HuH-7 (cell line): ENCODE measurements at regions not wholly inside any gene's neighbourhood (a gene's known extent, or its start where the extent isn't known, plus 50 kb on each side); places are given as distances from the start of the nearest gene placed in this dataset.
A peak's percentile ranks its signal among the peaks of the same experiment; 100 is the strongest.
"Not testable (repeated sequence)": the region's sequence is repeated elsewhere in the genome, so short reads cannot be mapped to it uniquely, and the experiment has no call there.

Source experiments
- DNase-seq: peaks from one replicate; pipeline ENCODE4 v3.0.0; 2011; ENCODE audit warnings: low spot score

DNA sequence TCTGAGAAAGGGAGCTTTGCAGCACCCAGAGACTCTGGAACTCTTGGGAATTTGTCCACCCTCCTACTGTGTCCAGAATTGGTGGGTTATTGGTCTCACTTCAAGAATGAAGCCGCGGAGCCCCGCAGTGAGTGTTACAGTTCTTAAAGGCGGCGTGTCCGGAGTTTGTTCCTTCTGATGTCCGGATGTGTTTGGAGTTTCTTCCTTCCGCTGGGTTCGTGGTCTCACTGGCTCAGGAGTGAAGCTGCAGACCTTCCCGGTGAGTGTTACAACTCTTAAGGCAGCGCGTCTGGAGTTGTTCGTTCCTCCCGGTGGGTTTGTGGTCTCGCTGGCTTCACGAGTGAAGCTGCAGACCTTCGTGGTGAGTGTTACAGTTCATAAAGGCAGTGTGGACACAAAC lies 824.7 kb downstream of the LRRTM4 start:
- not testable (repeated sequence) for DNase-seq

DNA sequence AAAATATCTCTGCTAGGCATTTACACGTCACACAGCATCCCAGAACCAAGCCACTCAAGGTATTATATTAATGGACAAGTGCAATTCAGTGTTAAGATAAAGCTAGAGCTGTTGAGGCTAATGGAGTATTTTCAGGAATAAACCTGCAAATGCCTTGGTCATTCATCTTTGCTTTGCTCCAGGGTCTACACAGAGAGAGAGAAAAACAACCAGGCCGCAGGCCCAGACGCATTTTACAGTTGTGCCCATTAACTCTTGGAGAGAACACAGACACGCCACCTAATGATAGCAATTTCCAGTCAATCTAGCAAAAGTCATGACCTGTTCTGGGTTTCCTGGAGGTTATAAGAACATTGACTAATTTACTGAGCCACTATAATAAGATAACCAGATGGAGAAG lies 829.3 kb downstream of the LRRTM4 start:
- no peak for DNase-seq

DNA sequence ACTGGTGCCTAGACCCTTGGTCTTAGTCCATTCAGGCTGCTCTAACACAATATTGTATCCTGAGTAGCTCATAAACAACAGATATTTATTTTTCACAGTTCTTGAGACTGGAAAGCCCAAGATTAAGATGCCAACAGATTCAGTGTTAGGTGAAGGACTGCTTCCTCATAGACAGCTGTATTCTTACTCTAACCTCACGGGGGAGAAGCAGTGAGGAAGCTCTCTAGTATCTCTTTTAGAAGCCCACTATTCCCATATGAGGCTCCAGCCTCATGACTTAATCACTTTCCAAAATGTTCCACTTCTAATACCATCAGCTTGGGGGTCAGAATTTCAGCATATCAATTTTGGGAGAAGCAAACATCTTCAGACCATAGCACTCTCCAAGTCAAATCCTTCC lies 833.4 kb downstream of the LRRTM4 start:
- no peak for DNase-seq

DNA sequence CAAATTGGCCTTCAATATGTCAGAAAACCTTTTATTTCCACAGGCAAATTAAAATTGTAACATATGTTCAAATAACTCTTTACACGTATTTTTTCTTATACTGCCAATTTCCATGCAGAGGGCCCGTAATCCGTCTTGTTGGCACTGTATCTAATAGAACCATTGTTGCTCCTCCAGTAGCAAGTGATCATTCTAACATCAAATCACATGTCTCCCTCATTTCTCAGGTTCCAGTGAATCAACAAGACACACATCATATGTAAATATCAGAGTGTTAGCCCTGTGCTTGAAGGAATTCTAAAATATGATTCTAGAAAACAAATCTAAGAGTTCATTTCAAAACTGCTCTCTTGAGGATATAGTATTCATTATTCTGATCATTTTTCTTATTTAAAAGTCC lies 834.3 kb downstream of the LRRTM4 start:
- no peak for DNase-seq

DNA sequence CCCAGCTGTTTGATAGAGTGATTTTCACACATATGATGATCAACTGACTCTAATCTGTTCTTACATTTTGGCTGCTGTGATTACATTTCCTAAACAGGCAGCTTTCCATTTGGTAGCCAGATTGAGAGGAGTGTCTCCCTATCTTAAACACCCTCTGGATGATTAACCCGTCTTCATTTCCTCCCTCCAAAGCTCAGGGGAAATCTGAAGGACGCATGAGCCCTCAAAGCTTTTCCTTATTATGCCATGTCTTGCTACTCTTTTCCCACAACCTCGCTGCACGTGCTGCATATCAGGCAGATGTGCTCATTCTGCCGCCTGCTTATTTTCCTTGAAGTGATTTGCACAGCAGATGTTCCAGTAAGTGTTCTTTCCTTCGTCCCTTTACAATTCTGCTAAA lies 837.4 kb downstream of the LRRTM4 start:
- no peak for DNase-seq

DNA sequence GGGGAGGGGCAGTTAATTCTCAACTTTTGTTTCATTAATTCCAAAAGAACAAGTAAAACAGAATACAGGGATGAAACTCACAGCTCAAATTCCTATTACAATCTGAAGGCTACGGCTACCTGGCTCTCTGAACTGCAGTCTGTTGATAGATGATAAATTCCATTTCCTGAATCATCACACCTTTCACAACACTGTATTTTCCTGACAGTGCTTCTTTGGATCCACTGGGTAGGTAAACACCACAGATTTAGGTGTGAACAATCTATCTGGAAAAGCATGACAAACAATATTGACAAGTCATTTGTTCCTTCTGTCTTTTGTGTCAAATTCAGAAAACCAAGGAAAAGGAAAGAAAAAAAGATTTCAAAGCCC lies 843.2 kb downstream of the LRRTM4 start:
- DNase-seq: no peak

DNA sequence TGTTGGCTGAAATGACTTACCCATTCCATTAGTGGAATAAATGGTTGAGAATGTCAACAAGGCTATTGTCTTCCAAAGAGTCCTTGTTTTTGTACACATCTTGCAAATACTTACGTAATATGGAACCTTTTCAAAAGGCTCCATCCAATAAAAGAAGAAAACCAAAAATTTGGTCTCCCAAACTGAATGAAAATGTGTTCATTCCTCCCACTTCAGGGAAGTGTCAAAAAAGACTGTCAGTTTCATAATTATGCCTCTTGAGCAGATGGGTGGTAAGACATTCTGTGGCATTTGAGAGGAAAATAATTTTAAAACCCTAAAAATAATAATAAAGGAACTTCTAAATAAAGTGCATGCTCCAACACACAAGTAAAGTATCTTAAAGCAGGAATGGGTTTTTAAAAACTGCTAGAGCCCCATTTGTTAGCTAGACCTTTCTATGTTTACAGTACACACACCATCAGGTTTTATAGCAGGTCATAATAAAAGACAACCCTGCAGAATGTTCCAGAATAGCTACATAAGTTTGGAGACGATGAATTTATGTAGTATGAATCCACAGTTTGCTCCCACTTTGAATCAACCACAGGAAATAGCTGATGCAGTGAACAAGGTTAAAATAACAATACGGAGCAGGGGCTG lies 843.7 kb downstream of the LRRTM4 start:
- DNase-seq: no peak

DNA sequence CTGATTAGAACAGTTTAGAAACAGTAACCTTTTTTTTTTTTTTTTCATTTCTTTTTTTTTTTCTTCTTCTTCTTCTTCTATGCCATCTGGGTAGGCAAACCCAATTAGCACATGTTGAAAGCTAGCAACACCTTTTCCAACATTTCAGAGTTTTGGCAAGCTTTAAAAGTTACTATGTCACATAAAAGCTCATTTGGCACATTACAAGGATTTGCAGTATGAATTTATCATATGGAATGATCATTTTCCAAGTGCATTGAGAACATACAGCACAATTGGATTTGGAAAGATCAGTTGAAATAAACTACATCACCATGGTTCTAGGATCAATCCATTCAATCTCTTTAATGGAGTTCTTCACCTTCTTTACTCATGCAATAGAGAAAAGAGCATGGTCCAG lies 847.0 kb downstream of the LRRTM4 start:
- DNase-seq: no peak

DNA sequence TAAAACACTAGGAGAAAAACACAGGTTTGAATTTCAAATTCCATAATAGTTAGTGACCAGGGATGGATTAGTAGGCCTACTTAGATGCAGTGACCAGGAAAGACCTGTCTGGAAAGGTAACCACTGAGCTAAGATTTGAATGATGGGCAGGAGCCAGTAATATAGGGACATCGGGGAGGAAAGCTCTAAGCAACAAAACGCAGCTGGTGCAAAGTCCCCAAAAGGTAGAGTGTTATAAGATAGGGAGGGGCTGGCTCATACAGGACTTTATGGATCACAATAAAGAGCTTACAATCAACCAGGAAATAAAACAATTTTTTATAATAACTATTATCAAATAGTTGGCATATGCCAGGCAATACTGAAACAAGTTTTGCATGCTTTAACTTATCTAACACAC lies 849.4 kb downstream of the LRRTM4 start:
- no peak for DNase-seq

DNA sequence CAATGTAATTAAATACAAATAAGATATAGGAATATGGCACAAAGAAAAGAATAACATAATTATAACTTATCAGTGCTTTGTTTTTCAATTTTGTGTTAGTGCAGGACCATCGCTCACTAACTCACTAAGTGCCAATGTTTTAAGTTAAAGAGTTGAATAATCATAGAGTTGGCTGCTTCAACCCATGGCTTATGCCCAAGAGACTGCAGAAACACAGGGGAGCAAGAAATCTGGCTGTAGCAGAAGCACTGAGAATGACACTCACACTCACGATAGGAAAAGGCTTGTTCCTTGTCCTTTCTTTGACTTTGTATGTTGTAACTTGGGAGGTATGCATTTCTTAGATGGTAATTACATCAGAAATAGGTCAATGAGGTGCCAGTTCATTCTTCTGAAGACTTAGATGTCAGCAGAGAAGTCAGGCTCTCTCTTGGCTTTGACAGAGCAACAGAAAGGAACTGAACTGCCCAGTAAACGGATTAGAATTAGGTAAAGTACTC lies 852.2 kb downstream of the LRRTM4 start:
- no peak for DNase-seq

DNA sequence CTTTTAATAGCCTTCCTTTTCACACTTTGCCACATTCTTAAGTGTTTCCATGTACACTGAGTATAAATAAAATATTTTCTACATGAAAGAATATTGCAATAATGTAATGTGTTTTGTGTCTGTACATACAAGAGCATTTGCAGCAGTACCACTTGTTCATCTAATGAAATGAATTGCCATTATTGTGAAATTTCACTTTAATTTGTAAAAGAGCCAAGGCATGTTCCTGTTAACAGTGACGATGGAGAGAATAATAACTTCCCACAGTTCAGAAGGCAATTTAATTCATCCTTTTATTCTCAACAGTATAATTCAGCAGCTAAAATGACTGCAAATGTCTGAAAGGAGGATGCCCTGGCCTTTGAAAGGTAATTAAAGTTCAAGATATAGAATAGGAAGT lies 853.9 kb downstream of the LRRTM4 start:
- no peak for DNase-seq

DNA sequence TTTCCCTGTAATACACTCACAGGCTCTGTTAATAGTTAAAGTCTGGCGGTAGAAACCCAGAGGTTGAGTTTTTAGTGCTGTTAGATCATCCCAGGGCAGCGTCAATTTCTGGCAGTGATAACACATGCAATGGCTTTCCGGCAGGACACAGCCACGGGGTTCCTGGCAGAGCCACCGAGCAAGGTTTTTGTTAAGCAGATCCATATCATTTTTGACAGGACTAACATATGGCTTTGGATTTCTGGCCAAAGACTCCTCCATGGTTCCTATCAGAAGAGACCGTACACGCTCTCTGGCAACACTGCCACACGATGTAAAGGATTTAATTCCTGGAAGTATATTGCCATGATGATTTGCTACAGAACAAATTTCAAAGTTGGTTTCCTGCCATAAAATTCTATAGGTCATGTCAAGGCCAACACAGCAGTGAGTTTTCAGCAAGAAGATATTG lies 854.3 kb downstream of the LRRTM4 start:
- DNase-seq: no peak

DNA sequence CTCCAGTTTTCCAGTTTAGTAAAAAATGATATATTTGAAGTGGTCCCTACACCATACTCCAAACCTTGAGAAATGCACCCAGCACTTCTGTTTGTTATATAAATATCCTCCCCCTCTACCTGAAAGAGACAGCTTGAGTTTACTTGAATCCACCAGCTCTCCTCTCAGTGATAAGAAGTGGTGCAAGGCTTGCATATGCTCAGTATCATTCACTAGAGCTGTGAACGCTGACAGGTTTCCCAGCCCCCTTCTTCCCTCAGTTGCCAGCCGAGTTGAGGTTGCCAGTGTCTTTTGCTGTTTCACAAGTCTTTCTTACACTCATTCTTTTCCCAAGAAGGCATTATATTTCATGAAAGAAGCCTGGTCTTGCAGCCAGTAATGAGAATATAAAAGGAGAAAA lies 880.0 kb downstream of the LRRTM4 start:
- no peak for DNase-seq

DNA sequence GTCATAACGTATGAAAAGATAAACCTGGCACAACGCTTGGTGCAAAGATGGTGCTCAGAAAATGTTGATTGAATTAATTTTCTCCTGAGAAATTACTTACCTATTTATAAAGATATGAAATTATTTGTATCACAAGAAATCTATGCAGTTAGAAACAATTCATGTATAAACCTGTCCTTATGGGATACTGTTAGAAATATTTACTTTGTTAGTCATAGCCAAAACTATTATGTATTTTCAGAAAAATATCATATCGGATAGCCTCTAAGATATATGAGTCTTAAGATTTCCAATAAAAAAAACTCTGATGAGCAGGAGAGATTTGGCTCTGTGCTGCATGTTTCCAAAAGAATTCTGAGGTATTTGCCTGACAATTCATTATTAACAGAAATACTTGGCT lies 880.7 kb downstream of the LRRTM4 start:
- no peak for DNase-seq

DNA sequence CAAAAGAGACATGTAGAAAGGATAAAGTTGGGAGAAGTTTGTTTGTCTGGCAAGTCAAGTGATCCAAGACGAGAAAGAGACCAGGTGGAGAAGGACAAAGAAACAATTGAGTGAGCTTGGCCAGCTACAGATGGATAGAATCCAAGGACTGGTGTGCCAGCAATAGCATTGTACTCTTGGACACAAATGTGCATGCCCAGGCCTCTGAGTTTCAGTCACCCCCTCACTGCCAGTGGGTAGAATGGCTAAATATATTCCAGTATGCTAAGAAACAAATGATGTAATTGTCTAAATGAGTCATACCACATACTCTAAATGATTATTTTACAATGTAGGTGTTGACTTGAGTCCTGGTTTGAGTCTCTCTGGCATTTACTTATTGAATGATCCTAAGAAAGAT lies 881.3 kb downstream of the LRRTM4 start:
- DNase-seq: no peak

DNA sequence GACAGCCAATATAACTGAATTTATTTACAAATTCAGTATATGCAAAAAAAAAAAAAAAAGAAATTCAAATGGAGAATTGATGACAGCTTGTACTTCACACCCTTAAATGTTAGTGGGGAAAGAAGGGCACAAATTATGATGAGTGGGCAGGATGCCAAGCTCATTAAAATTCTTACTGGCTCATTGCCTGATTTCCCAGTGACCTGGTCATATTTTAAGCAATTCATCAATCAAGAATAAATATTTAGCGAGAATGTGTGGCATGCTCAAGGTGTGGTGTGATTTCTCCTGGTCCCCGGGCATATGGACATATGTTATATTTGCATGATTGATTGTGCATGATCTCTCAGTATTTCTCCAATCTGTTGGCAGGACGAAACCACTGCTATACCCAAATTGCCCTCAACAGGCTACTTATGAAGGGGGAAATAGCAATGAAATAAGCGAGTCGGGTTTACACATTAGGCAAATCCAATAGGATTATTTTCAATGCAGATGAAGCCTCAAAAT lies 883.0 kb downstream of the LRRTM4 start:
- DNase-seq: no peak

DNA sequence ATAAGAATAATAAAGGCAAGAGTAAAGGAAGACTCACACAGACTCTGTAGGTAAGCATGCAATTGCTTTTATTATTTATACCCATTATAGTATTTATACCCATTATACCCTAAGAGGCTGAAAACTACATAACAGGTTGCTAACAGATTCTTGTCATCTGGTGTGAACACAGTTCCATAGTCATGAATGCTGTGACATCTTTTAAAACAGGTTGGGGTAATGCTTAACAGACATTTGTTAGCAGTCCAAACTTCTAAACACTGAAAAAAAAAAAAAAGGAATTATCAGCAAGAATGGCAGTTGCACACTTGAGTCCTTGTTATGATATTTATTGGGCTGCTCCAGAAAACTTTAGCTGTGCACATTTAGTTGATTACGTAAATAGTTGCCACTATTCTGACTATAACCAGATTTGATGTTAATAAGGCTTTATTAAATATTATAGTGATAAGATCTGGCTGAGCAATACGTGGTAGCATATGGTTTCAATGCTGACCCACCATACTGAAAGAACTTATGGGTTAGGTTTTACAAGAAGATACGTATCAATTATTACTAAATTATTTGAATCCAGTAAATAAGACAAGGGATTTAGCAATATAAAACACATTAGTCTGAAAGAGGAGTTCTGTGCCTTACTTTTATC lies 888.8 kb downstream of the LRRTM4 start:
- no peak for DNase-seq

DNA sequence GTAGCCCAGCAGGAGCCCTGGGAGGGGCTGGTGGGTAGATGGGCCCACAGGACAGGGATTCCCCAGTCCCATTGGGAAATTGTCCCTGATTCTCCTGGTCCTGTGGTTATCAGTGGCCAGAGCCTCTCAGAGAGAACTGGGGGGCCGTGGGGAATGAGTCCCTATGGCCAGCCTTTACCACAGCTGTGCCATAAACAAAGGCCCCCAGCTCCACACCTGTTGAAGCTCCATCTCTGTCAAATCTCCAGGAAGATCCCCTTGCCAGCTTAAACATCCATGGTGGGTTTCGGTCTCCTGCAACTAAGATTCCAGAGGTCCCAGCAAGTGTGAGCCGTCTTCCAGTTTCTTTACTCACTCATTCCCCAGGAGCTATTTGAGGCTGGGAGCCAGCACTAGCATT lies 897.1 kb downstream of the LRRTM4 start:
- DNase-seq: no peak

DNA sequence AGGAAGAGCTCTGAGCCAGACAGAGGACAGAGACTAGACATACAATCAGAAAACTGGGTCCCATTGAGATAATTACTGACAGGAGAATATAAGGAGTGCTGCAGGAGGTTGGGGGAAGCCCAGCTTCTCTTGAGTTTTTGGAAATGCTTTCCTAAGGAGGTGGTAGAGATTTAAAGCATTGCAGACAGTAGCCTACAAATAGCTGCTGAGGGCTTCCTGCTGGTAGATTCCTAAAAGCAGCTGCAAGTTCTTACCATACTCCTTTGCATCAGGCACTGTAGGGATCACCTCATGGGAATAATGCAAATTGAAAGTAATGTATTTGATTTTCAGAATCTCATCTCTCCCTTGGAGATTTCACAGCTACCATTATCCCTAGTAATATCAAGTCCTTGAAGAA lies 902.6 kb upstream of the GCFC2 start:
- no peak for DNase-seq

DNA sequence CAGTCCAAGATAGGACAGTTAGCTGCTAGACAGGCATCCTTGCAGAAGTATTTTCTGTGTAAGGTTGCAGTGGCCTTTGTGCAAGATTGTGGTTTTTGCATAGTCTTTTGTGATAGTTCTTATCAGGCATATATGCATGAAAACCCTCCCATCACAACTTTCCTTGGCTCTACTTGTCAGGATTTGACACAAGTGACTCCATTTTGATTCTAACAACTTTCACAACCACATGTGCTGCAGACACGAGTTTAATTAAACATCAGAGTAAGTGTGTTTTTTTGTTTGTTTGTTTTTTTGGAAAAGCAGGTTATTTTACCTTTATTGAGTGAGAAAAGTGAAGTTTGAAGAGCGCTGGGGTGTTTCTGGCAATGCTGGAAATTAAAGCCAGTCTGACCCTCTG lies 902.0 kb upstream of the GCFC2 start:
- DNase-seq: no peak

DNA sequence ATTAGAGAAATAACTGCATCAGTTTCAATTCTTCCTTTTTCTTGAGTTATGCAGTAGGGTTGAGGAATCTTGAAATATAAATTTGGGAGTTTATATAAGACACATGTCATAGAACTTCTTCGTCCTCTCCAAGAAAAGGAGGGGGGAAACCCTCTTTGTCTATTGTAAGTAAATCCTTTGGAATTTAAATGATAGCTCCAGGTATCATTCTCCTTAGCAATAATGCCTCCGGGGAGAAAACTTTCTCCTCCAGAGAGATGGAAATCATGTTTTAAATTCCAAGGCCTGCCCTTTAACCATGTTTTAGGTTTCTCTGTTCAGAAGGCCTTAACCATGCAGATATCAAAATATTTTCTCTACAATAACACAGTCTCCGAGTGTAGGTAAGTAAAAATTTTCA lies 899.7 kb upstream of the GCFC2 start:
- DNase-seq: no peak

DNA sequence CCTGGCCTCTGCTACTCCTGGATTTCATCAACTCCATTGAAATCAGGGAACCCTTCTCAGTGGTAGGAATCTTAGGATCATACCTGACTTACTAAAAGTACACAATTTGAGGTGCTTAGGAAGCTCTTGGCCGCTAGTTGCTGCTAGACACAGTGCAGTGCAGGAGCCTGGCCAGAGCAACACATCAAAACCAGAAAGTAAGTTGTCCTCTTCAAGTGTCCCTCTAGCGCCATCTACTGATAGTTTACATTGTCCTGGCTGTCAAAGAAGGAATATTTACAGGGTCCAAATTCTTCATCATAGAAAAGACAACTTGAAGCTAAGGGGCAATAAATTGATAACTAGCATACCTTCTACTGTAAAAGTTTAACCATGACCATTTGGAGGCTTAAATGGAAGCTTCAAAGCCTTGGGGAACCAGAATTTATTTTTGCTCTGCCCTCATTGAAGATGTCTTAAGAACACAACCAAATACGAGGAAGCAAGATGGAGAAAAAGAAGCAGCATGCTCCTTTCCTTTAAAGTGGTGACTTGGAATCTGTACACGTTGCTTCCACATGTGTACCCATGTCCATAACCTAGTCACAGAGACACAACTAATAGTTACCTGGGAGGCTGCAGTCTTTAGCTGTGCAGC lies 889.1 kb upstream of the GCFC2 start:
- peak; percentile 28 for DNase-seq

DNA sequence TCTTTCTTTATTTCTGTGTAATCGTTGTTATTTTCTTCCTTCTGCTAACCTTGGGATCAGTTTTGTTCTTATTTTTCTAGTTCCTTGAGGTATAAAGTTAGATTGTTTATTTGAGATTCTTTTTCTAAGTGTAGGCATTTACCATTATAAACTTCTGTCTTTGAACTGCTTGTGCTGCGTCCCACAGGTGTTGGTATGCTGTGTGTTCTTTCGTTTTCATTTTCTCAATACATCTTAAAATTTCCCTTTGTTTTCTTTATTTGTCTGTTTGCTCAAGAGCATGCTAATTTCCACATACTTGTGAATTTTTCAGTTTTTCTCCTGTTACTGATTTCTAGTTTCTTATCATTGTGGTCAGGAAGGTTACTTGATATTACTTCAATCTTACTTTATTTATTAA lies 873.8 kb upstream of the GCFC2 start:
- DNase-seq: no peak
